Thyroid gland (tissue), 4 donors: ENCODE measurements at regions not wholly inside any gene's neighbourhood (a gene's known extent, or its start where the extent isn't known, plus 50 kb on each side); places are given as distances from the start of the nearest gene placed in this dataset.

Source experiments
- DNase-seq, 2 donors: peaks; one replicate each; pipeline ENCODE4 v3.0.0-alpha.2; 2019
- H3K27ac ChIP-seq, 3 donors: fragments of 200-600 bp; sonication (generic); 1 replicate in 2 of 3; 2 replicates in 1 of 3; pipeline ENCODE4 v1.5.1; 2016 to 2019; ENCODE audit warnings: mild to moderate bottlenecking in 1 of 3, moderate library complexity in 1 of 3
- H3K27me3 ChIP-seq: fragments of 200-600 bp; sonication (generic); one replicate; pipeline ENCODE4 v1.5.1; 2019
- H3K36me3 ChIP-seq, 2 donors: fragments of 200-600 bp; sonication (generic); one replicate each; pipeline ENCODE4 v1.5.1; 2016 to 2019
- H3K4me1 ChIP-seq, 2 donors: fragments of 200-600 bp; sonication (generic); one replicate each; pipeline ENCODE4 v1.5.1; 2017 to 2019
- H3K4me3 ChIP-seq, 3 donors: fragments of 200-600 bp; sonication (generic); replicated peaks in 1 of 3; 1 replicate in 2 of 3; 2 replicates in 1 of 3; pipeline ENCODE4 v1.5.1; 2016; ENCODE audit warnings: mild to moderate bottlenecking in 1 of 3
- H3K9me3 ChIP-seq: fragments of 200-600 bp; sonication (generic); one replicate; pipeline ENCODE4 v1.5.1; 2017
- POLR2A ChIP-seq, 2 donors: fragments of 450-650 bp; IDR thresholded peaks; one replicate each; pipeline ENCODE4 v1.6.1; 2017; ENCODE audit warnings: antibody characterized with exemption in 2 of 2, mild to moderate bottlenecking in 2 of 2, moderate library complexity in 1 of 2
- WGBS, 2 donors: methylation state at CpG; one replicate each; pipeline ENCODE4 v1.1.5; 2017; 5-methylcytosine and 5-hydroxymethylcytosine counted together
- intact Hi-C: fragments of 100-400 bp; cut with DNase I; formaldehyde crosslinking; loops from one replicate; pipeline ENCODE4 v1.15.1; 2023
- TF ChIP-seq, protein P1 (sequence below), 6 experiments: fragments of 200-600 bp in 3 of 6; fragments of 450-650 bp in 3 of 6; sonication (generic) in 3 of 6; IDR thresholded peaks; one replicate each; pipeline ENCODE4 v1.5.1; 2016 to 2019; ENCODE audit warnings: antibody characterized with exemption in 6 of 6, mild to moderate bottlenecking in 2 of 6, inconsistent platforms in 1 of 6, moderate library complexity in 1 of 6

DNA sequence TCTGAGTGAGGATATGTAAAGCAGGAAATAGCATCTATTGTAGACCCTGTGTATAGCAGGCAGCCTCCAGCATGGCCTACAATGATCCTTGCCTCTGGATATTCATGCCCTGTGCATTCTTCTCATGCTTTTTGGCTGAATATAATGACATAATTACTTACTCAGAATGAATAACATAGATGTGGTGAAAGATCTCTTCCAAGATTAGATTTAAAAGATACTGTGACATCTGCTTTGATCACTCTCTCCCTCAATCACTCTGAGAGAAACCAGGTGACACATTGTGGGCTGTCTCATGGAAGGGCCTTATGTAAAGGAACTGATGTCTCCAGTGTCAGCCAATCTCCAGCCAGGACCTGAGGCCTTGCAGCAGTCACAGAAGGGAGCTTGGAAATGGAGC, 376.7 kb downstream of the DNAH5 start:
- DNase-seq, result no peak
- Histone ChIP-seq H3K4me3 (no peak overlapping the region), H3K9me3 (no peaks in the 10 kb centered on the region), H3K27ac (no peak overlapping the region), H3K36me3 (no peaks in the 10 kb centered on the region), H3K4me1 (no peaks in the 10 kb centered on the region), H3K27me3 (no peaks in the 10 kb centered on the region)
- TF ChIP-seq POLR2A (IDR thresholded peaks at IDR 0.05), result no peak
- TF ChIP-seq, protein P1, sequence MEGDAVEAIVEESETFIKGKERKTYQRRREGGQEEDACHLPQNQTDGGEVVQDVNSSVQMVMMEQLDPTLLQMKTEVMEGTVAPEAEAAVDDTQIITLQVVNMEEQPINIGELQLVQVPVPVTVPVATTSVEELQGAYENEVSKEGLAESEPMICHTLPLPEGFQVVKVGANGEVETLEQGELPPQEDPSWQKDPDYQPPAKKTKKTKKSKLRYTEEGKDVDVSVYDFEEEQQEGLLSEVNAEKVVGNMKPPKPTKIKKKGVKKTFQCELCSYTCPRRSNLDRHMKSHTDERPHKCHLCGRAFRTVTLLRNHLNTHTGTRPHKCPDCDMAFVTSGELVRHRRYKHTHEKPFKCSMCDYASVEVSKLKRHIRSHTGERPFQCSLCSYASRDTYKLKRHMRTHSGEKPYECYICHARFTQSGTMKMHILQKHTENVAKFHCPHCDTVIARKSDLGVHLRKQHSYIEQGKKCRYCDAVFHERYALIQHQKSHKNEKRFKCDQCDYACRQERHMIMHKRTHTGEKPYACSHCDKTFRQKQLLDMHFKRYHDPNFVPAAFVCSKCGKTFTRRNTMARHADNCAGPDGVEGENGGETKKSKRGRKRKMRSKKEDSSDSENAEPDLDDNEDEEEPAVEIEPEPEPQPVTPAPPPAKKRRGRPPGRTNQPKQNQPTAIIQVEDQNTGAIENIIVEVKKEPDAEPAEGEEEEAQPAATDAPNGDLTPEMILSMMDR (IDR thresholded peaks at IDR 0.05), result no peak
- intact Hi-C loops, result no loop called here

DNA sequence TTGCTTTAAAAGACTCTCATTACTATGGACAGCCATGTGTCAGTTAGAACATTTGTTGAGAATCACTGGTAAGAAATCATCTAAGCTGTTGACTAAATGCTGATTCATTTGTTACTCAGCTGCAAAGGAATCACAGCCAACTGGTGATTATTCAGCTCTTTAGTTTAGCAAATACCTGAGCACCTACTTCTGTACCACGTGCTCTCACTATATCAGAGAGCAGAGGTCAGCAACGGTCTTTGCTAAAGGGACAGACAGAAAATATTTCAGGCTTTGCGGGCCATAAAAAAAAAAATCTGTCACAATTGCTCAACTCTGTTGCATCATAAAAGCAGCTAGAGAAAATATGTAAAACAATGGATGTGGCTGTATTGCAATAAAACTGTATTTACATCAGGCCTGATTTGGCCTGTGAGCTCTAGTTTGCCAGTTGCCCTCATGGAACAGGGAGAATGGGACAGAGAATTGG, 377.6 kb downstream of the DNAH5 start:
- DNase-seq, result no peak
- no peaks in the 10 kb centered on the region for H3K9me3 ChIP-seq
- WGBS, 2 donors, result 77 to 79% methylated on average over 3 of the region's 3 CpGs
- no peak overlapping the region for H3K4me3 ChIP-seq
- H3K4me1 ChIP-seq, result no peaks in the 10 kb centered on the region
- TF ChIP-seq, protein P1 (IDR thresholded peaks at IDR 0.05), result no peak
- TF ChIP-seq POLR2A (IDR thresholded peaks at IDR 0.05), result no peak
- H3K36me3 ChIP-seq, result no peaks in the 10 kb centered on the region
- no peak overlapping the region for H3K27ac ChIP-seq
- no peaks in the 10 kb centered on the region for H3K27me3 ChIP-seq
- intact Hi-C loops, result no loop called here

DNA sequence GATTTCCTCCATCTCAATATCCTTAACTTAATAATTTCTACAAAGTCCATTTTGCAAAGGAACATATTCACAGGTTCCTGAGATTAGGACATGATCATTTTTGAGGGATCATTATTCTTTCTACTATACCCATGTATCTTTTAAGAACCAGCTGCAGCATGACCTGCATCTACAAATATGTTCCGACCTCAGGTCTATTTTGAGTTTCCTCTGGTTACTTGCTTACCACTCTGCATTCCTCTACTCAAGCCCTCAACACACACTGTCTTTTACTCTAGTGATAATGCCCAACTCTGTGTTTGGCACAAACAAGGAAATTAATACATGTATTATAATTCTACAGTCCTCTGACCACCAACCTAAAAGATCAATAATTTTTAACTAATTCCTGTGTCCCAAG, 386.1 kb downstream of the DNAH5 start:
- TF ChIP-seq, protein P1 (IDR thresholded peaks at IDR 0.05), result no peak
- TF ChIP-seq POLR2A (IDR thresholded peaks at IDR 0.05), result no peak
- no peak for DNase-seq
- intact Hi-C loops, result no loop called here
- Histone ChIP-seq H3K4me1 (no peaks in the 10 kb centered on the region), H3K4me3 (no peak overlapping the region), H3K9me3 (no peaks in the 10 kb centered on the region), H3K27me3 (no peaks in the 10 kb centered on the region), H3K27ac (no peak overlapping the region), H3K36me3 (no peaks in the 10 kb centered on the region)
- 82% methylated on average over 1 of the region's 1 CpG for WGBS, 2 donors

DNA sequence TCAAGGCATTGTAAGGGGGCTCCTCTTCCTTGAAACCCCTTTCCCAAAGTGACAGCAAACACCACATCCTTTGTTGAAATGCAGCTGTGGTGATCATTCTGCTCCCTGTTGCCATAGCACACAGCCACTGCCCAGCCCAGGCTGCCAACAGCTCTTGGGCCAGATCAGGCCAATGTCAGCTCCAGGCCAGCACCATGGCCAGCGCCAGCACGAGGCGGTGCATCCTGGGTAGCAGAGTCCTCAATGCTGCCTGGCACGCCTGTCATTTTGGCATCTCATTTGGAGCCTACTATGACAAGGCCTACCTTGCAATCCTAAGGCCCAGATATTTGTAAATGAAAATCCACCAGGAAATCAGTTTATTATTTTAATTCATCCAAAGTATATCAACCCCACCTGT, 390.6 kb downstream of the DNAH5 start:
- no peak overlapping the region for H3K4me3 ChIP-seq
- DNase-seq, result no peak
- H3K27ac ChIP-seq, result no peak overlapping the region
- TF ChIP-seq, protein P1 (IDR thresholded peaks at IDR 0.05), result no peak
- no peak for TF ChIP-seq POLR2A (IDR thresholded peaks at IDR 0.05)
- no peaks in the 10 kb centered on the region for H3K27me3 ChIP-seq
- no peaks in the 10 kb centered on the region for H3K36me3 ChIP-seq
- intact Hi-C loops, result no loop called here
- H3K4me1 ChIP-seq, result no peaks in the 10 kb centered on the region
- WGBS, 2 donors, result 22 to 33% methylated on average over 4 of the region's 4 CpGs
- H3K9me3 ChIP-seq, result no peaks in the 10 kb centered on the region

DNA sequence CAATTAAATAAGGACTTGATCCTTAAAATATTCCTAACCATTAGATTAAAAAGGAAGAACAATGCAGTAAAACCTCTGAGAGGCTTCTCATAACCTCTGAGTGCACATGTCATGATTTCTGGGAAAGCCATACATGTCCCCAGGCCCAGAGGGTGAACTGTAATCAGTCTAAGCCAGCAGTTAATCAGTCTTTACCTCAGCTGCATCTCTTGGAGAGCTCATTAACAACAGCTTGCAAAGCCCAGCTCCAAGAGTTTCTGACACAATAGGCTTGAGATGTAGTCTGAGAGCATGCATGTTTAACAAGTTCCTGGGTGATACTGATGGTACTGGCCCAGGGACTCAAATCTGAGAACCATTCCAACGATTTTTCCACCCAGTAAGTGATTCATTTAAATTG, 392.1 kb downstream of the DNAH5 start:
- no peak for DNase-seq
- no peak overlapping the region for H3K4me3 ChIP-seq
- H3K27me3 ChIP-seq, result no peaks in the 10 kb centered on the region
- no peaks in the 10 kb centered on the region for H3K9me3 ChIP-seq
- H3K4me1 ChIP-seq, result no peaks in the 10 kb centered on the region
- H3K36me3 ChIP-seq, result no peaks in the 10 kb centered on the region
- no peak overlapping the region for H3K27ac ChIP-seq
- TF ChIP-seq POLR2A (IDR thresholded peaks at IDR 0.05), result no peak
- TF ChIP-seq, protein P1 (IDR thresholded peaks at IDR 0.05), result no peak
- intact Hi-C loops, result no loop called here
- WGBS, 2 donors, result 26% methylated on average over 1 of the region's 1 CpG
